ENCODE measurements at regions not wholly inside any gene's neighbourhood (a gene's known extent, or its start where the extent isn't known, plus 50 kb on each side); places are given as distances from the start of the nearest gene placed in this dataset.
A peak's percentile ranks its signal among the peaks of the same experiment; 100 is the strongest.

DNA sequence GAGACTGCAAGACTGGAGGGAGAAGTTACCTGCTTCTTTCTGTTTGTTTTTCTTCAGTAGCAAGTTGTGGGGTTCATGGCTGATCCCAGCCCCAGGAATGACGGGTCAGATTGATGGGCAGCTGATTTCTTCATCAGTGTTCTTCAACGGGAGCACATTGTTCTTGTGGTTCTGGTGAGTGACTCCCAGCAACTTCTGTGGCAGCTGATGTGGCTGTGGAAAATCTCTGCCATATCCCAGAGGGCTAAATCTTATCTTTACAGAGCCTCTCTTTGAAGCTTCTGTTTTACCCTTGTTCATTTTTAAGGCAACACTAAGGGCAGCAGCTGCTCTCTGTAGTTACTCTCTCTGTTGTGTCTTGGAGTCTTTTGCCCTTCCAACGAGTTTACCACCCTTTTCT lies 710.3 kb downstream of the PRELID2 start:
- no peaks in the 10 kb centered on the region for H3K36me3 ChIP-seq
- H3K27me3 ChIP-seq: no peaks in the 10 kb centered on the region
- no peaks in the 10 kb centered on the region for H3K9me3 ChIP-seq
- DNase-seq: no peak
- H3K4me3 ChIP-seq: no peak overlapping the region

DNA sequence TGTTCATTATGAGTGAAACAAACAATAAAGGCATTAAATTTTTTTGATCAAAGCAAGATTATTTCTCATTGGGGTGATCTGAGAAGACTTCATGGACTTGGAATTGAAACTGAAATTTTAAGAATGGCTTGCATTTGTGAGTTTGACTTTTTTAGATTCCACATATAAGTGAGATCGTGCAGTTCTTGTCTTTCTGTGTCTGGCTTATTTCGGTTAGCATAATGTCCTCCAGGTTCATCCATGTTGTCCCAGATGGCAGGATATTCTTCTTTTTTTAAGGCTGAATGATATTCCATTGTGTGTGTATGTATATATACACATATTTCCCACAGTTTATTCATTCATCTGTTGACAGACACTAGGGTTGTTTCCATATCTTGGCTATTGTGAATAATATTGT lies 716.5 kb downstream of the PRELID2 start:
- DNase-seq: no peak
- Histone ChIP-seq H3K27me3 (no peaks in the 10 kb centered on the region), H3K36me3 (no peaks in the 10 kb centered on the region), H3K9me3 (no peaks in the 10 kb centered on the region), H3K4me3 (no peak overlapping the region)

DNA sequence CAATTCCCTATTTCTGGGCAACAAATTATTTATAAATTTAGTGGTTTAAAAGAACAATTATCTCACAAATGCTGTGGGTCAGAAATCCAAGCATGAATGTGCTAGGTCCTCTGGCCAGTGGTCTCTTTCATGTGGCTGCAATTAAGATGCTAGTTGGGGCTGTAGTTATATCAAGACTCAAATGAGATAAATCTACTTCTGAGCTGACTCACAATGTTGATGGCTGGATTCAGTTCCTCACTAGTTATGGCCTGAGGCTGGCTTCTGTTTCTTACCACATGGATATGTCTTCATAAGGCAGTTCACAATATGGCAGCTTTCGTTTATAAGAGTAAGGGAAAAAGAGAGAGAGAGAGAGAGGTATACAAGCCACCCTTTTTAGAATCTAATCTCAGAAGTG lies 717.0 kb downstream of the PRELID2 start:
- no peak for DNase-seq
- H3K27me3 ChIP-seq: no peaks in the 10 kb centered on the region

DNA sequence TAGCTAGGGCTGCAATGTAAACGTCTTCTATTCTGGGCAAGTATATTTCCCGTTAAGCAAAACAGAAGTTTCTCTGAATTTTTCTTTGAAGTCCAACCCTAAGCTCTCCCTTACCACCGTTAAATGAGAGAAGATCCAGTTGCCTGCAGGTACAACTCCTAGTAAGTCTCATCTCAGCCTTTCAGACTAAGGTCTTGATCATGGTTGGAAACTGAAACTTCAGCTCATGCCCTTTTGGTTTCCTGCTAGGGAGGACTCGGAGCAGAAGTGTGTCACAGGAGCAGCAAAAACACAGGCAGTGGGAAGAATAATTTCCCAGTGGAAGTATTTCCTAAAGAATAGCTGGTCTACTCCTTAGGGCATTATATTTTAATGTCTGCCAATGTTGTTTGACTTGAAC lies 717.9 kb downstream of the PRELID2 start:
- no peak overlapping the region for H3K4me3 ChIP-seq
- H3K36me3 ChIP-seq: no peaks in the 10 kb centered on the region
- DNase-seq: no peak
- H3K27me3 ChIP-seq: no peaks in the 10 kb centered on the region
- no peaks in the 10 kb centered on the region for H3K9me3 ChIP-seq

More for the DNA sequence above, 717.0 kb downstream of the PRELID2 start:
- Histone ChIP-seq H3K4me3 (no peak overlapping the region), H3K9me3 (no peaks in the 10 kb centered on the region), H3K36me3 (no peaks in the 10 kb centered on the region)

DNA sequence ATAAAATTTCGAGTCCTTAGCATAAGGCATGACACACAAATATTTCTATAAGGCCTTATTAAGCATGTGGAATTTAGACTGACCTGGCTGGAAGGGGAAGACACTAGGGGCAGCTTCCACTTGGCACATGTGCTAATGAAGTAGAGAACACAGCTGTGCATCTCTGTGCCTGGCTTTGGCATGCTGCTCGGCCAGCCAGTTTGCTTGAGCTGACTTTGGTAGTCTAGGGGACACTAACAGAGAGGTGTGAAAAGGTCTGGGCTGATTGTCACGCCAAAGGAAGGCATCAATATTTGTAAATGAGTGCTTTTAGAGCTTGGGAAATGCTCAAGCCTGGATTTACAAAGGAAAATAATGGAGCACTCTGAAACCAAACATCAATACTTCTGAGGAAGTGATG lies 723.7 kb downstream of the PRELID2 start:
- no peaks in the 10 kb centered on the region for H3K9me3 ChIP-seq
- no peak for DNase-seq
- no peak overlapping the region for H3K4me3 ChIP-seq
- no peaks in the 10 kb centered on the region for H3K27me3 ChIP-seq
- H3K36me3 ChIP-seq: no peaks in the 10 kb centered on the region

DNA sequence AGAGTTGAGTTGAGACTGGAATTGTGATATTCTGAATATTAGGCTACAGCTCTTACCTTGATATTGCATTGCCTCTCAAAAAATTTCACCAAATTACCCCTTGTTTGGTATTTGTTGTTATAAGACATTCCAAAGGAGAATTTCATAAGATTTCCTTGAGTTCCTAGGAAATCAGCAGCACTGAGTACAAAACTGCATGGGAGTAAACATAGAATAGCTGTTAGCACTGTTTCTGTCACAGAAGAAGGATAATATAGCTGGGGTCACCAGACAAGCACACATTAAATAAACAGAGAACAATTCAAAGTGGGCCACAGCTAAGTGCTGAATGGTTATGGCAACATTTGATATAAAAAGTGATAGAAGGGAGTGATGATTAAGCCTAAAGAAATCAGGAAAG lies 724.3 kb downstream of the PRELID2 start:
- Histone ChIP-seq H3K36me3 (no peaks in the 10 kb centered on the region), H3K9me3 (no peaks in the 10 kb centered on the region), H3K4me3 (no peak overlapping the region), H3K27me3 (no peaks in the 10 kb centered on the region)
- DNase-seq: no peak

DNA sequence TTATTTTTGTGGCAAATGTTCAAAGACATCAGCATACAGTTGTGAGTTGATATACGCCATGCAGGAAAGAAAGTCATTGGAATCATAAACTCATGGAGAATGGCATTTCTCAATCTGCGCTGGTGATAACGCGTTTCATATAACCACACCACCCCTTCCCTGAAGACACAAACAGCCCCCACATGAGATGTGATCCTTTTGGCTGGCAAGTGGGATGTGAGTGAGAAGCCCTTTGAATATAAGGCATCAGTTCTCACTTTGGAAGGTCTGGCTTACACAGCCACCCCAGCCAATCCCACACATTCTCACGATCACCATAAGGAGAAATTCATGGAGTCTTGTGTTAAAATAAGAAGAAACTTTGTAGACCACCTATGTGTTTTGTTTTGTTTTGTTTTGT lies 725.0 kb downstream of the PRELID2 start:
- DNase-seq: no peak
- Histone ChIP-seq H3K27me3 (no peaks in the 10 kb centered on the region), H3K9me3 (no peaks in the 10 kb centered on the region), H3K4me3 (no peak overlapping the region), H3K36me3 (no peaks in the 10 kb centered on the region)

DNA sequence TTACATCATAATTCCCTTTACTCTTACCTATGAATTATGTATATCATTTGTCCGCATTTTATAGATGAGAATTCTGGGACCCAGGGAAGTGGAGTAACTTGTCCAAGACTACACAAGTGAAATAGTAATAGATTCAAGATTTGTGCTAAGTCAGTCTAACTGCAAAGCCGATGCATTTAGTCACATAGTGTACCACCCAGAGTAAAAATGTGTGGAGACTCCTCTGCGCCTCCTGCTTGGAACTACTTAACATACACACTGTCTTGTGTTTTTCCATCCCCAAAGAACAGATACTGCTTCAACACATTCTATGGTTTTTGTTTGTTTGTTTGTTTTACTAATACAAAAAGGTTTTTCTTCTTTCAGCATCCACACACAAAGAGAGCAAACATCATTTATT lies 729.8 kb downstream of the PRELID2 start:
- Histone ChIP-seq H3K27me3 (no peaks in the 10 kb centered on the region), H3K4me3 (no peak overlapping the region), H3K36me3 (no peaks in the 10 kb centered on the region), H3K9me3 (no peaks in the 10 kb centered on the region)
- DNase-seq: no peak

DNA sequence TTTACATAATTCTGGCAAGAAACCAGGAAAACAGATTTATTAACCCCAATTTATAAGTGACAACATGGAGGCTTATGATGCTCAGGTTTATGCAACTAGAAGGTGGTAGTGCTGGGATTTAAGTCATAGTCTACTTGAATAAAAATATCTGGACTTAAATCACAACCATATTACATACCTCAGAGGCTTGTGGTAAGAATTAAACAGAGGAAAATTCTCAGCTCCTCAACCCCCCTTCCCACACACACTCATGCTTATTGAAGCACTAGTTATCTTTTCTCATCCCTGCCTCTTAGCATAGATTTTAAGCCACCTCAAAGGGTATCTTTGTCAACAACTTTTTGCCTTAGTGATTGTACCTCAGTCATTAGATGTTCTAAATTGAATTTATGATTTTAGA lies 731.0 kb downstream of the PRELID2 start:
- no peaks in the 10 kb centered on the region for H3K36me3 ChIP-seq
- H3K4me3 ChIP-seq: no peak overlapping the region
- DNase-seq: no peak
- no peaks in the 10 kb centered on the region for H3K9me3 ChIP-seq
- no peaks in the 10 kb centered on the region for H3K27me3 ChIP-seq

DNA sequence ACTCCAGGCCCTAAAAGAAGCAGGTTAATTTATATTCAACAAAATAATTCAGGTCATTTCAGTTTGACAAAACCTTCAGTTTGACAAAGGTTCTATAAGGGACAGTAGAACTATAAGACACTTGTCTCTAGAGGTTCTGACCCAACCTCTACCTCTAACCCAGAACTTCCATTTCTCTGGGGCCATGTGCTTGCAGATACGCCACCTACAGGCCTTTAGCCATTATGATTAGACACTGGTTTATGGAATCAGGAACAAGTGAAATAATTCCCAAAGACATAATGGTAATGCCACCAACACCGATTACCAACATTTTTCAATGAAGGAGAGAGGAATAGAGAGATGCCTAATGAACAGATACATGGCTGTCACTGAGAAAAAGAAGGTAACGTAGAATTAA lies 733.9 kb downstream of the PRELID2 start:
- Histone ChIP-seq H3K4me3 (no peak overlapping the region), H3K27me3 (no peaks in the 10 kb centered on the region)

DNA sequence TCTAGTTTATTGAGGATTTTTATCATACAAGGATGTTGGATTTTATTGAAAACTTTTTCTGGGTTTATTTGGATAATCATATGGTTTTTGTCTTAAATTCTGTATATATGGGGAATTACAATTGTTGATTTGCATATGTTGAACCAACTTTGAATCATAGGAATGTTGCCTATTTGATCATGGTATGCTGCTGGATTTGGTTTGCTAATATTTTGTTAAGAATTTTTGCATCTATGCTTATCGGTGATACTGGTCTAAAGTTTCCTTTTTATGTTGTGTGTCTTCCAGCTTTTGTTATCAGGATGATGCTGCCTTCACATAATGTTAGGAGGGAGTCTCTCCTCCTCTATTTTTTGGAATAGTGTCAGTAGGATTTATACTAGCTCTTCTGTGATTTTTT lies 745.0 kb downstream of the PRELID2 start:
- H3K27me3 ChIP-seq: no peaks in the 10 kb centered on the region; the same call in 1 of the 2 replicates
- DNase-seq: no peak
- H3K4me3 ChIP-seq: no peak overlapping the region
- no peaks in the 10 kb centered on the region for H3K9me3 ChIP-seq
- H3K36me3 ChIP-seq: no peaks in the 10 kb centered on the region

More for the DNA sequence above, 733.9 kb downstream of the PRELID2 start:
- no peaks in the 10 kb centered on the region for H3K36me3 ChIP-seq
- no peak for DNase-seq
- no peaks in the 10 kb centered on the region for H3K9me3 ChIP-seq

DNA sequence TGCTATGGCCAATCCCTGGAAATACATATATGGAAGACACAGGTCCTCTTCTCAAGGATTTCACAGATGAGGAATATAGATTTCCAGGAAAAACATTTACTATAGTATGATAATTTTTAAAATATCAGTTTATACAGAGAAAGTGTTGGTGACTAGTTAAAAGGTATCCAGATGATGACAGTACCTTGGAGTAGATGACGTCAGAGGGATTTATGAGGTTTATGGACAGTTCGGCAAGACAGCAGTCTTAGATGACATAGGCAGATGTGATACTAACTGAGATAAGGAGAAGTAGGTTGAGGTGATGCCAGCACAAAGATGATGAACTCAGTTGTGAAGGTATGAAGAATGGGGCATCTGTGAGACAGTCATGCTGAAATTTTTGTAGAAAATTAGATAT lies 750.3 kb downstream of the PRELID2 start:
- H3K36me3 ChIP-seq: no peaks in the 10 kb centered on the region
- H3K4me3 ChIP-seq: no peak overlapping the region
- peaks cover 6% of the 10 kb centered on the region for H3K27me3 ChIP-seq
- H3K9me3 ChIP-seq: peaks cover 2% of the 10 kb centered on the region
- DNase-seq: no peak

DNA sequence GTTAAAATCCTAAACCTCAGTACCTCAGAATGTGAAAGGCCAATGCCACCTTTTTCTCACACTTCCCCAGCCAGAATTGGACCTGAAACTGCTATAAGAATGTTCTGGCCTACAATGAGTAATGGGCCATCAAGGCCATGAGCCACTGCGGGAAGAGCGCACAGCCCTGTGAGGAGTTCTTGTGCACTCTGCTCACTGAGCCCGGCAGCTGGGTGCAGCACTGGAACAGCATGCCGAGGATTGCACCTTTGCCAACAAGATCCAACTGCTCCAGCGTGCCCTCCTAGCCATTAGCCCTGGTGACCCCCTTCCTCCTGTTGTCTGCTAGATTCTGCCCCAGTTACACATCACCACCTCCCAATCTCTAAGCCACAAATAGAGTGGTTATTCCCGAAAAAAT lies 758.1 kb downstream of the PRELID2 start:
- Histone ChIP-seq H3K27me3 (no peaks in the 10 kb centered on the region), H3K9me3 (no peaks in the 10 kb centered on the region), H3K36me3 (no peaks in the 10 kb centered on the region), H3K4me3 (no peak overlapping the region)
- no peak for DNase-seq

DNA sequence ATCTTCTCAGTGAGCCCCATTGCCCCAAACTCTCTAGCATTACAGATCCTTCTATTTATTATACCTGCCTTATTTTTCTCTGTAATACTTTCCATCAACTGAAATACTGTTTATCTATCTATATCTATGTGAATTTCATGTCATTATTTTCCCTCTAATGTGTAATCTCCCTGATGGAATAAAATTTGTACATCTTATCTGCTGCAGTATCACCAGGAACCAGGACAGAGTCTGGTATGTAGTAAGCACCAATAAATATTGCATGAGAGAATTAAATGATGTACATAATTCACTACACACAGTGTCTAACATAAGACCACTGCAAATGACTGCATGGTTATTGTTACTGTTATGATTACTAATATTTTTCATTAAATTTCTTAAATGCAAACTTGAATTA lies 759.1 kb downstream of the PRELID2 start:
- no peaks in the 10 kb centered on the region for H3K36me3 ChIP-seq
- H3K4me3 ChIP-seq: no peak overlapping the region
- H3K27me3 ChIP-seq: no peaks in the 10 kb centered on the region
- H3K9me3 ChIP-seq: no peaks in the 10 kb centered on the region
- DNase-seq: no peak

DNA sequence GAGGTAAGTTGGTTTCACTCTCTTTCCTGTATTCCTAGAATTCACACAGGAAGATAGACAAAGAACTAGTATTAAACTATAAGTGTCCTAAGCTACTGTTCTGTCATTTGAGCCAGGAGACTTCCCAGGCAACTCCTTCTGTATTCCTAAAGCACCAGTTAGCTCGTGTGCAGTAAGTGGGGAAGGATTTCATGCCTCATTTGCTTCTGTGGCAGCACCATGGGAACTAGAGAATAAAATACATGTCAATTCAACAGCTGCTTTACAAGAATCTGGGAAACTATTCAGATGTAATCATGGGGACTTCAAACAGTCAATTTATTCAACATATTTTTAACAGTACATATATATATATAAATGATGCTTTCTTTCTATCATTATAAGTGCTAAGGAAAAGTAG lies 762.3 kb downstream of the PRELID2 start:
- no peak for DNase-seq
- no peak overlapping the region for H3K4me3 ChIP-seq
- no peaks in the 10 kb centered on the region for H3K36me3 ChIP-seq
- H3K9me3 ChIP-seq: no peaks in the 10 kb centered on the region
- no peaks in the 10 kb centered on the region for H3K27me3 ChIP-seq

DNA sequence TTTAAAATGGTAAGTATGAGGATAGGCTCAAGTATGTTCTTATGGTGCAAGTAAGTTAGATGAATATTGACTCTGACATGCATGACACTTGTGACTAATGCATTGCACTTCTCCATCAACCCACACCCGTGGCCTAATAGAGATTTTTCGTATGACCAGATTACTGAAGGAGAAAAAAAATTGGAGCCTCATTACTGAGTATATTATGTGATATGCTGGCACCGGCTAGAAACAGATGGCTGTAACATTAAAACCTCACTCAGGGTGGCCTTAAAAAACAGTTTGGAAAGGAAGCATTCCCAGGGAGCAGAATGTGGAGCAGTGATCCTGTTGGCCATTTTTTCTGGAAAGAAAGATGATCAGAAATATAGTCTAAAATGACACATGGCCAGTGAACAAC lies 766.4 kb downstream of the PRELID2 start:
- no peak overlapping the region for H3K4me3 ChIP-seq
- H3K9me3 ChIP-seq: no peaks in the 10 kb centered on the region
- DNase-seq: no peak
- H3K36me3 ChIP-seq: no peaks in the 10 kb centered on the region
- H3K27me3 ChIP-seq: no peaks in the 10 kb centered on the region; the same call in none of the 2 replicates

DNA sequence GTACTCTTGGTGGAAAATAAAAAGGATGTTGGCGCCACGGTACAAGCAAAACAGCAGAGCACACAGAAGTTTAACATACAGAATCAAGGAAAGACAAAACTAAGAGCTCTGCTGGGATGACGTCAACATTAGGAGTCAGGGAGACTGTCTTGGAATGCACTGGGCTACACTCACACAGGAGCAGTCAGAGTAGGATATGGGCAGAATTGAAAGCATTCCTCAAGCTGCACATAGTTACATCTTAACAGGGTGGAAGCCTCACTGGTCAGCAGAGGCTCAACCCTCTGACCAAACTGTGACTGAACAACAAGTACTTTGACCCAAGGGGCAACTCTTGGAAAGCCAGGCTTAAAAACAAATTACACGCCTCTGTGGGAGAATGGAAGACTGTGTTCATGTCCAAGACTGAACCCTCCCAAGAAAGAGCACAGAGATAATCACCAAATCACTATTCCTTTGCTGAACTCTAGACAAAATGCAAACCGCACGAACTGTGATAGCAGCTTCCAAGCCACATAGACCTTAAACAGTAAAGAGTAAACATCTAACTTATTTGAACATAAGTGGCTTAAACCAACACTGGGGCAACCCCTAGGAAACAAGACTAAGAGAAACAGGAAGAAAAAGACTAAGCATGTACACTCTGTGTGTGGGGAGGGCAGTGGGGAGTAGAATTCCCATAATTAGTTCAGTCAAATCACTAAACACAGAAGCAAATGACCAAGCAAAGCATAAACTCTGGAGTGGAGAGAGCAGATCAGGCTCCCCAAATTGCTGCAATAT lies 772.7 kb downstream of the PRELID2 start:
- no peak overlapping the region for H3K4me3 ChIP-seq
- H3K36me3 ChIP-seq: no peaks in the 10 kb centered on the region
- peak; percentile 3 for DNase-seq
- H3K27me3 ChIP-seq: no peaks in the 10 kb centered on the region; the same call in none of the 2 replicates
- H3K9me3 ChIP-seq: no peaks in the 10 kb centered on the region; the same call in 1 of the 2 replicates

DNA sequence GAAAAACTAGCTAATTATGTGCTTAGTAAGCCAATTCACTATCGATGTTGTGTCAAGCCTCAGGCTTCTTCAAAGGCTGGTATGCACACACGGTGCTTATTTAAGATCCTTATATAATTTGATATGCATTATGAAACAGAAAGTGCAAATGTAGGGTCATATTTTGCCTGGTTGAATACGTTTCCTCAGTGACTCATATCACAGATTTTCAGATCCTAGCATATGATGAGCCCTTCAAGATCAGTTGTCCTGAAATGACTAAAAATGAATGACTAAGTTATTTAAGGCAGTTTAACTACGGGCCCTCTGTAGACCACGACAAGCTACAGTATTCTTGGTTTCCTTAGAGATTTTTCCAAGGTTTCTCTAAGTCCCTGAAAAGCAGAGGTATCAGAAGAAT lies 778.3 kb downstream of the PRELID2 start:
- DNase-seq: no peak
- H3K4me3 ChIP-seq: no peak overlapping the region

More for the DNA sequence above, 778.3 kb downstream of the PRELID2 start:
- no peaks in the 10 kb centered on the region; the same call in 1 of the 2 replicates for H3K9me3 ChIP-seq
- no peaks in the 10 kb centered on the region for H3K27me3 ChIP-seq
- H3K36me3 ChIP-seq: no peaks in the 10 kb centered on the region

Data from MG63 (cell line).